GM12874 (cell line): ENCODE measurements at regions not wholly inside any gene's neighbourhood (a gene's known extent, or its start where the extent isn't known, plus 50 kb on each side); places are given as distances from the start of the nearest gene placed in this dataset.
A peak's percentile ranks its signal among the peaks of the same experiment; 100 is the strongest.

ENCODE experiments used
- TF ChIP-seq, protein P1 (sequence below): IDR thresholded peaks from 2 replicates; pipeline ENCODE4 v1.5.1; 2011; ENCODE audit warnings: low read depth, mild to moderate bottlenecking, control low read depth, low read length, moderate library complexity; ENCODE audit not compliant: insufficient read depth

DNA sequence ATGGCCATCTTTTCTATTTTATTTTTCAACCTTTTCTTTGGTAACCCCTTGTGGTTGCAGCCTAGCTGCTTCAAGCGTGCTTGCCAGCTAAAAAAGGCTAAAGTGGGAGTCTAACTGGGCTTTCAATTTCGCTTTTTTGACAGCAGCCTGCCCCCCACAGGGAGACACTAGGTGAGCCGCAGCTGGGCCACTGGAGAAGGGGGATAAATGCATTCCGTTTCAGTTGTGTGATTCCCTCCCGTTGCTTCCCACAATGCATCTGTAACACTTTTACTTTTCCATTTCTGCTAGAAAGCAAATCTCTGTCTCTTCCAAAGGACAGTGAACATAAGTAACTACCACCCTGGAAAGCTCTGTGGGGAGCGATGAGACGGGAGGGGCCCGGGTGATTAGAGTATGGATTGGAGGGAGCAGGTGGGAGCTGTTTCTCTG is 86.3 kb upstream of the RAPGEF2 start:
- TF ChIP-seq, protein P1, sequence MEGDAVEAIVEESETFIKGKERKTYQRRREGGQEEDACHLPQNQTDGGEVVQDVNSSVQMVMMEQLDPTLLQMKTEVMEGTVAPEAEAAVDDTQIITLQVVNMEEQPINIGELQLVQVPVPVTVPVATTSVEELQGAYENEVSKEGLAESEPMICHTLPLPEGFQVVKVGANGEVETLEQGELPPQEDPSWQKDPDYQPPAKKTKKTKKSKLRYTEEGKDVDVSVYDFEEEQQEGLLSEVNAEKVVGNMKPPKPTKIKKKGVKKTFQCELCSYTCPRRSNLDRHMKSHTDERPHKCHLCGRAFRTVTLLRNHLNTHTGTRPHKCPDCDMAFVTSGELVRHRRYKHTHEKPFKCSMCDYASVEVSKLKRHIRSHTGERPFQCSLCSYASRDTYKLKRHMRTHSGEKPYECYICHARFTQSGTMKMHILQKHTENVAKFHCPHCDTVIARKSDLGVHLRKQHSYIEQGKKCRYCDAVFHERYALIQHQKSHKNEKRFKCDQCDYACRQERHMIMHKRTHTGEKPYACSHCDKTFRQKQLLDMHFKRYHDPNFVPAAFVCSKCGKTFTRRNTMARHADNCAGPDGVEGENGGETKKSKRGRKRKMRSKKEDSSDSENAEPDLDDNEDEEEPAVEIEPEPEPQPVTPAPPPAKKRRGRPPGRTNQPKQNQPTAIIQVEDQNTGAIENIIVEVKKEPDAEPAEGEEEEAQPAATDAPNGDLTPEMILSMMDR, result peak; percentile 35

DNA sequence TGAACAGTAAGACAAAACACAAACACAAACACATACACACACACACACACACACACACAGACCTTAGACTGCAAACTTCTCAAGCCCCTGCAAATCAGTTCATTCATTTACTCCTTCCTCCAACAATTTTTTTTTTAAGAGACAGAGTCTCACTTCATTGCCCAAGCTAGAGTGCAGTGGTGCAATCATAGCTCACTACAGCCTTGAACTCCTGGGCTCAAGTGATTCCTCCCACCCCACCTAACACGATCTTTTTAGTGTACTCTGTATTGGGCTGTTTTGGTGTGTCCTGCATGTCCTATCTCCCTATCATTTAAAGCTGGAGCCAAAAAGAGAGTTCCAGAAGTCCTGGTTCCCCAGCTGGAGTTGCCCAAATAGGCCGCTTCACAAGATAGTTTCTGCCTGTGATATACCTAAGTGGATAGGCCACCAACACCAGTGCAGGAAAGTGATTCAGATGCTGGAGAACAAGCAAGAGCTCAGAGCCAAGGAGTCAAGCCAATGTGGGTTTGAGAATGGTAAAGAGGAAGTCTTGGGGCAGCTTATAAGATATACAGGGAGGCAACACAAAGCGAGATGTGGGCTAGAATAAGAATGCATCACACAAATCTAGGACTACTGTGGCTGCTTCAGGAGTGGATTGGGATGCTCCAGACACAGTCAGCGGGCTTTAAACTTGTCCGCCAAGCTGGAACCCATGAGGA is 85.4 kb upstream of the RAPGEF2 start:
- TF ChIP-seq, protein P1, result no peak

DNA sequence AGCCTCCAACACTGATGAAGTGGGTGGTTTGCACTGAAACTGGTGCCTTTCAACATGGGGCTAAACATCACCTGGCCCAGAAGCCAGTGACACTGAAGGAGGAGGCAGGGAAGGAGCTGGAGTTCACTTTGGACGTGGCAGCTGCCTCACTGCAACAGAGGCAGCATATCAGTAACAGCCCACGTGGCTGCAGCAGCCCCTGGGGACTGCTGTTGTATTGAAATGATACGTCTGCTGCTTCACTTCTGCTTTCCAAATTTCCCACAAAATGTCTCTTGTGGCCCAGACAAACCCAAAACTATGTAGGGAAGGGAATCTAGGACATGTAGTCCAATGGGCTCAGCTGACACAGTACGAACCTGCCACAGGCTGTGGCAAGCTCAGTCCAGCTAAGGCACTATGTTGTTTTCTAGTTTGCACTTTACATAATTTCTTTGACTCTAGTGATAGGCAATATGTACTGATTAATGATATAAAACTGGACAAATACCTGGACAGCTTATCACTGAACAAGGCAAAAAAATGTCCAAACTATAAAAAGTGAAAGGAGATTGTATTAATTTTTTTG is 84.7 kb upstream of the RAPGEF2 start:
- TF ChIP-seq, protein P1, result no peak

DNA sequence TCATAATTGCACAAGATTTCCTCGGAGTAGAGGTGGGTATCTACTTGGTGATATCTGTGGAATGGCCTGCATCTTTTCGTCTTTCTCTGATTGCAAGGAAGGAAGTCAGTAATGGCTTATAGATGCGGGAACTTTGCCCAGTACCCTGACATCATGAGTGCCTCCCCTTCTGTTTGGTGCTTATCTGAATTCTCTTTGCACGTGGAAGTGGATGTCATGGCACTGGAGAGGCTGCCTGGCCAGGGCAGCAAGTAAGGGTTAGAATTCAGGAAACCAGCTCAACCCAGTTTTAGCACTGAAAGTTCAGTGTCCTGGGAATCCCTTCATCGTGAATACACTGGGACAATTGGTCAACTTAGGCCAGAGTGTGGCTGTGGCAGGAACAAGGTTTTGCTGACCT is 83.5 kb upstream of the RAPGEF2 start:
- TF ChIP-seq, protein P1, result no peak

DNA sequence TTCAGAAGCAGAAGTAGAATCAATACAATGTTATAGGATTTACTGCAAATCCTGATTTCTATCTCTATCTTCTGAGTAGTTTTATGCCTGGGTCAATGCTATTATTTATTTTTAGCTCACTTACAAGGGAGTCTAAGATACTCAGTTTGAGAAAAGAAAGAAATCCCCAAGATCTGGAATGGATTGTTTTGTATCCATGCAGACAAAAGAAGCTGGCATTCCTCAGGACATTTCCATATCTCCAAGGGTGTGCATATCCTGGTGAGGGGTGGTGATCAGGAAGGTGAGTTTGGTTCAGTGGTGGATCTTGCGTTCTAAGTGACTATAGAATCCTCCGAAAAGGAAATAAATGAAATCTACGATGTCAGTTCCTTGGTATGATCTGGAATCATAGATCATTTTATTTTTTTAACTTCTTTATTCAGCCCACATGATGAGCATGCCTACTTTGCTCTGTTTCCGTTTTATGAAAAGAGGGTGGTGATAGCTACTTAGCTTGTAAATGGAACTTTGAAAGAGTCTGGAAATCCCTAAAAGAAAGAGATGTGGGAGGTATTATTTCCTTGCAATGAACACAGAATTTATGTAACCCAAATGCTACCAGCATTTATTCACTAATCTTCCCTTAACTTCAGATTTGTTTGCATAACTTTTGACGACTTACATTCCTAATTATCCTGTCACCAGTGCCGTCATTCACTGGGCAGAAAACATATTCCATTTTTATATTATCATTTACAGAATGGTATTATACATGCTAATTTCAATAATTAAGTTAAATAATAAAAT is 81.1 kb upstream of the RAPGEF2 start:
- TF ChIP-seq, protein P1, result no peak

DNA sequence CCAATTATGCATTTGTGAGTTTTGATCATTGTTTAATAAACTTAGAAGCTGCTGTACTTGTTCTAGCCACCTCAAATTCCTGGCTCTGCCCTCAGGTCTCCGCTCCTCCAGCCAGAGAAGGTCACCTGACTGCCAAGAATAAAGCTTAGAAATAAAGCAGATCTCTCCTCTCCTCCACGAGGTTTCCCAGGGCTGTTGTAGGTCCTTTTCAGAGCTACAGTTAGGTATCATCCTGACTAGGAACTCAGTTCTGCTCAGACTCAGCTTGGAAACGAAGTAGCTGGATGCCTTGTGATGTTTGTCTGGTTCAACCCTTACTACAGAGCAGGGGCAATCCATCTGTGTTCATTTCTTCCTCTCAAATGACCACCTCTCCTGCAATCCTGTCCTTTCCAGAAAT is 79.1 kb upstream of the RAPGEF2 start:
- TF ChIP-seq, protein P1, result no peak

DNA sequence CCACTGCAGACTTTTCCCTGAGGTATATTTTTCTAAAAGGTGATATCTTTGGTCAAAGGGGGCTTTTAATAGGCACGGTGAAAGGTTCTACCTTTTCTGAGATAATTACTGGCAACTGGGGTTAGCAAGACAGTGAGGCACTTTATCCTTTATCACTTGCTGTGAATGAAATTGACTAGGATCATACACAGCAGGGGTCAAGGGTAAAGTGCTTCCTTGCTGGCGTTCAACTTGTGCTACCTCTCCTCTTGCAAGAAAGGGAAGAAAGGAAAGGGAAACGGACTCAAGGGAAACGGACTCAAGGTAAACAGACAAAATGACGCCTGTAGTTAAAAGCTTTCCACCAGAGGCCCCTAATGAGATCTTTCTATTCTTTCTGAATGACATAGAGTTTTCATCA is 78.6 kb upstream of the RAPGEF2 start:
- TF ChIP-seq, protein P1, result no peak
